Activated T-cell treated with anti-CD3 and anti-CD28 coated beads, Interleukin-2, amount 50 U/mL, for 24 hours (primary cell): ENCODE measurements at regions not wholly inside any gene's neighbourhood (a gene's known extent, or its start where the extent isn't known, plus 50 kb on each side); places are given as distances from the start of the nearest gene placed in this dataset.

Experiments used
- DNase-seq: peaks from one replicate; pipeline ENCODE4 v3.0.0-alpha.2; 2020
- H3K27ac Mint-ChIP-seq: 2 replicates; pipeline ENCODE4 v1.8.0; 2020; ENCODE audit warnings: mild to moderate bottlenecking, mixed read lengths
- H3K27me3 Mint-ChIP-seq: 2 replicates; pipeline ENCODE4 v1.8.0; 2020; ENCODE audit warnings: mixed read lengths
- H3K36me3 Mint-ChIP-seq: 2 replicates; pipeline ENCODE4 v1.8.0; 2020; ENCODE audit warnings: low read depth, mixed read lengths
- H3K4me1 Mint-ChIP-seq: 2 replicates; pipeline ENCODE4 v1.8.0; 2020; ENCODE audit warnings: low read depth, mixed read lengths
- H3K4me3 Mint-ChIP-seq: 2 replicates; pipeline ENCODE4 v1.8.0; 2020; ENCODE audit warnings: mild to moderate bottlenecking, moderate library complexity, mixed read lengths
- H3K9me3 Mint-ChIP-seq: 2 replicates; pipeline ENCODE4 v1.8.0; 2020; ENCODE audit warnings: mixed read lengths

GRCh38 chr10:30775779-30776591 lies 146.4 kb upstream of the LYZL2 start:
- no peaks in the 10 kb centered on the region for H3K27me3 Mint-ChIP-seq
- no peak overlapping the region for H3K27ac Mint-ChIP-seq

GRCh38 chr10:30774261-30774660 lies 144.7 kb upstream of the LYZL2 start:
- Mint-ChIP-seq H3K27me3 (no peaks in the 10 kb centered on the region), H3K36me3 (no peaks in the 10 kb centered on the region), H3K4me1 (no peaks in the 10 kb centered on the region)

More at GRCh38 chr10:30775779-30776591, 146.4 kb upstream of the LYZL2 start:
- DNase-seq: no peak
- Mint-ChIP-seq H3K36me3 (no peaks in the 10 kb centered on the region), H3K9me3 (peaks cover 6% of the 10 kb centered on the region), H3K4me1 (no peaks in the 10 kb centered on the region), H3K4me3 (no peak overlapping the region)

GRCh38 chr10:30773501-30773900 lies 143.9 kb upstream of the LYZL2 start:
- Mint-ChIP-seq H3K9me3 (peaks cover 14% of the 10 kb centered on the region), H3K27ac (no peak overlapping the region), H3K27me3 (no peaks in the 10 kb centered on the region), H3K4me1 (no peaks in the 10 kb centered on the region), H3K36me3 (no peaks in the 10 kb centered on the region), H3K4me3 (no peak overlapping the region)
- DNase-seq: no peak

More at GRCh38 chr10:30774261-30774660, 144.7 kb upstream of the LYZL2 start:
- peaks cover 14% of the 10 kb centered on the region for H3K9me3 Mint-ChIP-seq
- no peak overlapping the region for H3K27ac Mint-ChIP-seq
- H3K4me3 Mint-ChIP-seq: no peak overlapping the region
- no peak for DNase-seq

- Mint-ChIP-seq H3K27me3 (no peaks in the 10 kb centered on the region), H3K27ac (no peak overlapping the region), H3K36me3 (no peaks in the 10 kb centered on the region), H3K9me3 (peaks cover 14% of the 10 kb centered on the region), H3K4me3 (no peak overlapping the region), H3K4me1 (no peaks in the 10 kb centered on the region)
- DNase-seq: no peak
Measured at GRCh38 chr10:30770816-30771215, 141.3 kb upstream of the LYZL2 start.

- H3K36me3 Mint-ChIP-seq: no peaks in the 10 kb centered on the region
- no peak overlapping the region for H3K4me3 Mint-ChIP-seq
Measured at GRCh38 chr10:30770229-30770628, 140.7 kb upstream of the LYZL2 start.

GRCh38 chr10:30769361-30769760 lies 139.8 kb upstream of the LYZL2 start:
- Mint-ChIP-seq H3K9me3 (peaks cover 14% of the 10 kb centered on the region), H3K4me1 (no peaks in the 10 kb centered on the region), H3K27me3 (no peaks in the 10 kb centered on the region), H3K36me3 (no peaks in the 10 kb centered on the region), H3K27ac (no peak overlapping the region), H3K4me3 (no peak overlapping the region)
- no peak for DNase-seq

More at GRCh38 chr10:30770229-30770628, 140.7 kb upstream of the LYZL2 start:
- DNase-seq: no peak
- Mint-ChIP-seq H3K27me3 (no peaks in the 10 kb centered on the region), H3K27ac (no peak overlapping the region), H3K9me3 (peaks cover 14% of the 10 kb centered on the region), H3K4me1 (no peaks in the 10 kb centered on the region)

- Mint-ChIP-seq H3K27me3 (no peaks in the 10 kb centered on the region), H3K36me3 (no peaks in the 10 kb centered on the region), H3K27ac (no peak overlapping the region), H3K9me3 (peaks cover 11% of the 10 kb centered on the region), H3K4me1 (no peaks in the 10 kb centered on the region), H3K4me3 (no peak overlapping the region)
- no peak for DNase-seq
Measured at GRCh38 chr10:30765616-30766015, 136.1 kb upstream of the LYZL2 start.

GRCh38 chr10:30765022-30765615 lies 135.6 kb upstream of the LYZL2 start:
- no peaks in the 10 kb centered on the region for H3K27me3 Mint-ChIP-seq
- H3K9me3 Mint-ChIP-seq: peaks cover 10% of the 10 kb centered on the region
- no peaks in the 10 kb centered on the region for H3K36me3 Mint-ChIP-seq
- H3K27ac Mint-ChIP-seq: no peak overlapping the region
- no peak overlapping the region for H3K4me3 Mint-ChIP-seq
- DNase-seq: no peak
- H3K4me1 Mint-ChIP-seq: no peaks in the 10 kb centered on the region

- Mint-ChIP-seq H3K27ac (no peak overlapping the region), H3K36me3 (no peaks in the 10 kb centered on the region), H3K4me3 (no peak overlapping the region), H3K27me3 (no peaks in the 10 kb centered on the region), H3K9me3 (peaks cover 8% of the 10 kb centered on the region), H3K4me1 (peaks cover 7% of the 10 kb centered on the region)
- no peak for DNase-seq
Measured at GRCh38 chr10:30763918-30764317, 134.4 kb upstream of the LYZL2 start.

GRCh38 chr10:30762620-30763019 lies 133.1 kb upstream of the LYZL2 start:
- Mint-ChIP-seq H3K9me3 (peaks cover 8% of the 10 kb centered on the region), H3K4me1 (peaks cover 7% of the 10 kb centered on the region), H3K36me3 (no peaks in the 10 kb centered on the region), H3K27me3 (no peaks in the 10 kb centered on the region), H3K27ac (no peak overlapping the region), H3K4me3 (no peak overlapping the region)
- no peak for DNase-seq

- H3K27me3 Mint-ChIP-seq: no peaks in the 10 kb centered on the region
- no peak overlapping the region for H3K4me3 Mint-ChIP-seq
- no peak overlapping the region for H3K27ac Mint-ChIP-seq
- no peak for DNase-seq
- H3K36me3 Mint-ChIP-seq: no peaks in the 10 kb centered on the region
- H3K4me1 Mint-ChIP-seq: peaks cover 7% of the 10 kb centered on the region
- H3K9me3 Mint-ChIP-seq: peaks cover 8% of the 10 kb centered on the region
Measured at GRCh38 chr10:30759423-30759822, 129.9 kb upstream of the LYZL2 start.

GRCh38 chr10:30758338-30758737 lies 128.8 kb upstream of the LYZL2 start:
- no peak overlapping the region for H3K27ac Mint-ChIP-seq
- H3K4me1 Mint-ChIP-seq: peaks cover 7% of the 10 kb centered on the region
- no peaks in the 10 kb centered on the region for H3K36me3 Mint-ChIP-seq
- no peak overlapping the region for H3K4me3 Mint-ChIP-seq
- no peak for DNase-seq
- H3K9me3 Mint-ChIP-seq: peaks cover 8% of the 10 kb centered on the region
- no peaks in the 10 kb centered on the region for H3K27me3 Mint-ChIP-seq

GRCh38 chr10:30756896-30757295 lies 127.3 kb upstream of the LYZL2 start:
- no peaks in the 10 kb centered on the region for H3K27me3 Mint-ChIP-seq

GRCh38 chr10:30756151-30756550 lies 126.6 kb upstream of the LYZL2 start:
- Mint-ChIP-seq H3K27ac (no peak overlapping the region), H3K27me3 (no peaks in the 10 kb centered on the region), H3K4me3 (no peak overlapping the region), H3K36me3 (no peaks in the 10 kb centered on the region), H3K4me1 (peaks cover 13% of the 10 kb centered on the region), H3K9me3 (peaks cover 4% of the 10 kb centered on the region)
- no peak for DNase-seq

More at GRCh38 chr10:30756896-30757295, 127.3 kb upstream of the LYZL2 start:
- Mint-ChIP-seq H3K36me3 (no peaks in the 10 kb centered on the region), H3K4me3 (no peak overlapping the region), H3K9me3 (peaks cover 8% of the 10 kb centered on the region), H3K4me1 (peaks cover 7% of the 10 kb centered on the region), H3K27ac (no peak overlapping the region)
- DNase-seq: no peak

- no peak overlapping the region for H3K4me3 Mint-ChIP-seq
- no peaks in the 10 kb centered on the region for H3K36me3 Mint-ChIP-seq
- H3K27me3 Mint-ChIP-seq: no peaks in the 10 kb centered on the region
- H3K9me3 Mint-ChIP-seq: peaks cover under 1% of the 10 kb centered on the region
- DNase-seq: no peak
- no peak overlapping the region for H3K27ac Mint-ChIP-seq
- H3K4me1 Mint-ChIP-seq: peaks cover 20% of the 10 kb centered on the region
Measured at GRCh38 chr10:30755441-30755953, 125.9 kb upstream of the LYZL2 start.
